GM18951 (cell line): ENCODE measurements at regions not wholly inside any gene's neighbourhood (a gene's known extent, or its start where the extent isn't known, plus 50 kb on each side); places are given as distances from the start of the nearest gene placed in this dataset.

ENCODE experiments used
- POLR2A ChIP-seq: IDR thresholded peaks from 4 replicates; pipeline ENCODE4 v1.6.1; 2011; ENCODE audit warnings: mild to moderate bottlenecking; ENCODE audit not compliant: insufficient read length, insufficient read depth; ENCODE audit errors: extremely low read depth
- in situ Hi-C: fragments of 300-500 bp; cut with MboI; formaldehyde crosslinking; loops from one replicate; pipeline ENCODE4 v1.12.0; 2022; ENCODE audit warnings: low sequenced_read_pairs, mixed read lengths, inconsistent platforms; ENCODE audit not compliant: unreplicated experiment

GRCh38 chr1:233514946-233515391 is 98.9 kb upstream of the KCNK1 start:
- in situ Hi-C loops: no loop called here
- no peak for TF ChIP-seq POLR2A

DNA sequence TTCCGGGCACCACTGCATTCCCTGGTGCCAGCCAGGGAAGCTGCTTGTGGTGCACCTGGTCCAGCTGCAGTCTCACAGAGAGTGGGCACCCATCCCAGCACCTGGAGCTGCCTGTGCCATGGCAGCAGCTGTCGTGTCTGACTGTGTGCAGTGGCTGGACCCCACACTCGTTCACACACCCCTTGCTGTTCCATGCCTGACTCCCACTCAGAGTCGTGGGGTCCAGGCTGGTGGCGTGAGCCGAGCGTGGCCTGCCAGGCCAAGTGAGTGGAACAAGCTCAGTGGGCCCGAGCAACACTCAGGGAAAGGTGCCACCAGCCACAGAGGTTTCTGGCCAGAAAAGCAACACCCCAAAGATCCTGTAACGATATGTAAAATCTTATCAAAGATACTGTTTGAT is 97.2 kb upstream of the KCNK1 start:
- TF ChIP-seq POLR2A: no peak
- in situ Hi-C loops: no loop called here

- no peak for TF ChIP-seq POLR2A
- in situ Hi-C loops: no loop called here
These were observed 95.6 kb upstream of the KCNK1 start for GRCh38 chr1:233518344-233518743.

DNA sequence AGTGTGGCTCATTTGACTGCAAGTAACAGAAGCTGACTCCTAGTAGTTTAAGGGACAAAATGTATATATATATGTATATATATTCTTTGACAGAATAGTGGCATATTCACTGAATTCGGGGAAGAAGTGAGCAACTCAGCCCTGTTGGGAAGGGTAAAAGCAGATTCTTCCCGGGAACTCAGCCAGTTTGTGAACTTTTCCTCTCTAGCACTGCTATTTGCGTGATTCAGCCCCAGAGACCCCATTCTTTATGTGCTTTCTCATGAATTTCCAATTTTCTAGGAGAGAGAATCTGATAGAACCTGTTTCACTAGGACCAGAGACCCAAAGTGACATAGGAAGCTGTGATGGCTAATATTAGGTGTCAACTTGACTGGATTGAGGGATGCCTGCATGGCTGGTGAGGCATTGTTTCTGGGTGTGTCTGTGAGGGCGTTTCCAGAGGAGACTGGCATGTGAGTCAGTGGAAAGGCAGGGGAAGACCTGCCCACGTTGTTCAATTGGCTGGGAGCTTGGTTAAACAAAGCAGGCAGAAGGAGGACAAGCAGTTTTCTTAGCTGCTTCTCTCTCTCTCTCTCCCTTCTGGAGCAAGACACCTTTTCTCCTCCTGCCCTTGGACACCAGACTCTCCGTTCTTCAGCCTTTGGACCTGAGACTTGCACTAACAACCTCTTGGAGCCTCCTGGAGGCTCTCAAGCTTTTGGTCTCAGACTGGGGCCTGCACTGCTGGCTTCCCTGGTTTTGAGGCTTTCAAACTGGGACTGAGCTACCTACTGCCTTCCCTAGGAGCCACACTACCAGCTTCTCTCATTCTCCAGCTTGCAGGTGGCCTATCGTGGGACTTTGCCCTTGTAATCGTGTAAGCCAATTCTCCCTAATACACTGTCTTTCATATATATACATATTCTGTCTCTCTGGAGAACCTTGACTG is 93.4 kb upstream of the KCNK1 start:
- TF ChIP-seq POLR2A: no peak
- in situ Hi-C loops: no loop called here

DNA sequence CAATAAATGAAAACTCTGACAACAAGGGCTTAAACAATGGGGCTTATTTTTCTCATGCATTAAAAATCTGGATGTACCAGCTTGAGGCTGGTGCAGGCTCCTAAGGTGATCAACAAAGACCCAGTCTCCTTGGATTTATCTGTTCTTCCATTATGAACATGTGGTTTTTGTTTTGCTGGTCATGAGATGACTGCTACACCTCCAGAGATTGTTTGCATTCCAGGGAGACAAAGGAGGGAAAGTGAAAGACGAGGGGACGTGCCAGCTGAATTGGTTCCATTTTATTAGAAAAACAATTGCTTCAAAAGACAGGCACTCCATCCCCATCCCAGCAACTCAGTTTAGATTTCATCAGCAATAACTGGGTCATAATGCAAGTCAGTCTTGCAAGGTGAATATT is 90.9 kb upstream of the KCNK1 start:
- in situ Hi-C loops: no loop called here
- TF ChIP-seq POLR2A: no peak

- in situ Hi-C loops: no loop called here
- TF ChIP-seq POLR2A: no peak
These were observed 86.1 kb upstream of the KCNK1 start for GRCh38 chr1:233527818-233528217.

GRCh38 chr1:233530665-233531386 is 83.1 kb upstream of the KCNK1 start:
- no peak for TF ChIP-seq POLR2A
- in situ Hi-C loops: no loop called here

DNA sequence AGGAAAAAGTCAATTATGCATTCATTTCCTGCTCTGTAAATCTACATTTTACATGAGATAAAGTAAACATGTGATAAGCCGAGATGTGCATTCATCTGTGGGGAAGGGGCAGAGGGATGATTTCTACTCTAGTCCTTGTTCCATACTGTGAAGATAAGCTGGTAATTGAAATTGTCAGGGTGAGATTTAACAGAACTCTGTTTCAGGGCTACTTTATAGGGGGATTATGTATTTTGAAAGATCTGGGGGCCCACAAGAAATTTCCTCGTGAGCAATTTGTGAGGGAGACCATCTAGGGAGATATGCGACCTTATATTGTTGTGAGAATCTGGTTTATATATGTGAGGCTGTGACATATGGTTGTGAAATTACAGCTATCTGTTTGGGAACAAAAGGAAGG is 73.1 kb upstream of the KCNK1 start:
- no peak for TF ChIP-seq POLR2A

DNA sequence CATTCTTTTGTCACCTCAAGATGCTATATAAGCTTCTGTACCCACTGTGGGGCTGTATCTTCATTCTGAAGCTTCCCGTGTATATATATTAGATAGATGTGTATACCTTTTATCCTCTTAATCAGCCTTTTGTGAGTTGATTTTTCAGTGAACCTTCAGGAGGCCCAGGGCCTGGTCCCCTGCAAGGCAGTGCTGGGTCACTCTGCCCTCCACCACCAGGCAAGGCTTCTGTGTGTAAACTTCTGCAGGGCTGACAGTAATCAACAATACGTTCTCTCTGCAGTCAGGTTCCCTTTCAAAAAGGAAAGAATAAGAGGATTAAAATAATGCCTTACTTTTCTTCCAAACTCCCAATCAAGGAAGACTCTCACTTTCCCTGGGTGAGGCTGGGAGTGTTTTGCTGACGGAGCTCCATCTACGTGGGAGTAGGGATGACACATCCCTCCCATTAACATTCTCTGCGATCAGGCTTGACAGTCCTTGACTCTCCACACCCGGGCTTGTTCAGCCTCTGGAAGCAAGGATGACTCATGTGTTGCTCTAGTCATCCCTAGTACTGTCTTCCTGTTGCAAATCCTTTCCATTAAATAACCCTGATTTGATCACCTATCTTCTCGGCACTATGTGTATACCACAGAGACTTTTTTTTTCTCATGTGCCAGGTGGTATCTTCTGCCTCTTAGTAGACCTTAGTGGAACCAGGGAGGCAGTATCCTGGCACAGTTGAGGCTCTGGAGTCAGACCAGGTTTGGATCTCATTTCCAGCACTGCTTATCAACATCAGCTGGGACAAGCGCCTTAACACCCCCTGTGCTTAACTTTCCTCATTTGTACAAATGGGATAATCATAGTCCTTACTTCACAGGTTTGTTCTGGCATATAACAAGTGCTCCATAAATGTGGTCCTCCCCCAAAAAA is 70.3 kb upstream of the KCNK1 start:
- no peak for TF ChIP-seq POLR2A
- in situ Hi-C loops: no loop called here

More for the DNA sequence above, 73.1 kb upstream of the KCNK1 start:
- in situ Hi-C loops: no loop called here

DNA sequence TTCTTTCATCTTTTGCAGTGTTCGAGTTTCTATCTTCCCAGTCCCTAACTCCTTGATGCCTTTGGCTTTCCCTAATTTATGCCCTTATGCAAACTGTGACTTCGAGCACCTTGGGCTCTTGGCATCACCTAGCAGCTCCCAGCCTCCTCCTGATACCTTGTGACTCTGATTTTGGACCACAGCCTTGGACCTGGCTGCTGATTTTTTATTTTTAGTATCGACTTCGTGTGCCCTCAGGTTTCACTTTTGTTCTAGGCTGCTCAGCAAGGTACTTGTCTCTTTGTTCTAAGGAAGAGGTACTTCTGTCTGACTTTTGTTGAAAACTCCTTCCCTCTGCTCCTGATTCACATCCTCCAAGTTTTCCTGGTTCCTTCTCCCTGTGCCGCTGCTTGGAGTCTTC is 69.6 kb upstream of the KCNK1 start:
- in situ Hi-C loops: no loop called here
- TF ChIP-seq POLR2A: no peak

GRCh38 chr1:233547726-233548125 is 66.2 kb upstream of the KCNK1 start:
- TF ChIP-seq POLR2A: no peak
- in situ Hi-C loops: no loop called here

GRCh38 chr1:233549404-233549803 is 64.5 kb upstream of the KCNK1 start:
- in situ Hi-C loops: no loop called here
- no peak for TF ChIP-seq POLR2A

DNA sequence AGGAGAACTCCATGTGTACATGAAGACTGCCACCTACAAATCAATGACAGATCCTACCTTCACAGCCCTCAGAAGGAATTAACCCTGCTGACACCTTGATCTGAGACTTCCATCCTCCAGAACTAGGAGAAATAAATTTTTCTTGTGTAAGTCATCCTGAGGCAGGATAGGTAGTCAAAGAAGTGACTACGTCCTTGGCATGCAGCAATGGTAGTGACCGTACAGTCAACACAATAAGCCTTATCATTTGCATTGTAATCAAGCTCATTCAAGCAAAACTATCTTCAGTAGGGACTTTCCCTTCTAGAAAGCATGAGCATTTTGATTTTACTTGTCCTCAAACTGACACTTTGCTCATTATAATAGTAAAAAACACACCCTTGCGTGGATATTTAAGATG is 64.0 kb upstream of the KCNK1 start:
- no peak for TF ChIP-seq POLR2A

More for the DNA sequence above, 64.0 kb upstream of the KCNK1 start:
- in situ Hi-C loops: no loop called here
